ENCODE measurements at regions not wholly inside any gene's neighbourhood (a gene's known extent, or its start where the extent isn't known, plus 50 kb on each side); places are given as distances from the start of the nearest gene placed in this dataset.

DNA sequence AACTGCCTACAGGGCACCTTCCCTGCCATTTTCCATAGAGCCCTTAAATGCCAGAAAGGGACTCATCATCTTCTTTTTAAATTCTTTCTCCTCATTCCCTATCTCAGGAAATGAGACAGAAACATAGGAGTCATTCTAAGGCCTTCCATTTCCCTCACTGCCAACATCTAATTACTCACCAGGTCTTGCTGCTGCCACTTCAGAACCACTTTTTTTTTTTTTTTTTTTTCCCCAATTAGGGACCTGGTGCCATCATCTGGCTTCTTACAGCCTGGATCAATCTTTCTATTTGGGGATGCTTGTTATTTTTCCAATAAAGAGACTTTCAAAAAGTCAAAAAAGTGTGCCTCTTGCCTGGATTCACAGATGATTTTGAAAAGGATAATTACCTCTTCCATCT lies 373.4 kb downstream of the LPIN1 start:
- TF ChIP-seq, protein P1, sequence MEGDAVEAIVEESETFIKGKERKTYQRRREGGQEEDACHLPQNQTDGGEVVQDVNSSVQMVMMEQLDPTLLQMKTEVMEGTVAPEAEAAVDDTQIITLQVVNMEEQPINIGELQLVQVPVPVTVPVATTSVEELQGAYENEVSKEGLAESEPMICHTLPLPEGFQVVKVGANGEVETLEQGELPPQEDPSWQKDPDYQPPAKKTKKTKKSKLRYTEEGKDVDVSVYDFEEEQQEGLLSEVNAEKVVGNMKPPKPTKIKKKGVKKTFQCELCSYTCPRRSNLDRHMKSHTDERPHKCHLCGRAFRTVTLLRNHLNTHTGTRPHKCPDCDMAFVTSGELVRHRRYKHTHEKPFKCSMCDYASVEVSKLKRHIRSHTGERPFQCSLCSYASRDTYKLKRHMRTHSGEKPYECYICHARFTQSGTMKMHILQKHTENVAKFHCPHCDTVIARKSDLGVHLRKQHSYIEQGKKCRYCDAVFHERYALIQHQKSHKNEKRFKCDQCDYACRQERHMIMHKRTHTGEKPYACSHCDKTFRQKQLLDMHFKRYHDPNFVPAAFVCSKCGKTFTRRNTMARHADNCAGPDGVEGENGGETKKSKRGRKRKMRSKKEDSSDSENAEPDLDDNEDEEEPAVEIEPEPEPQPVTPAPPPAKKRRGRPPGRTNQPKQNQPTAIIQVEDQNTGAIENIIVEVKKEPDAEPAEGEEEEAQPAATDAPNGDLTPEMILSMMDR (IDR thresholded peaks at IDR 0.05): no peak
- TF ChIP-seq POLR2A (IDR thresholded peaks at IDR 0.05): no peak
